Liver (tissue), 3 donors: ENCODE measurements at regions not wholly inside any gene's neighbourhood (a gene's known extent, or its start where the extent isn't known, plus 50 kb on each side); places are given as distances from the start of the nearest gene placed in this dataset.

Source experiments
- ATF3 ChIP-seq: IDR thresholded peaks from 2 replicates; pipeline ENCODE4 v1.6.1; 2016; ENCODE audit warnings: antibody characterized with exemption
- GABPA ChIP-seq, 2 donors: IDR thresholded peaks in 1 of 2; conservative IDR thresholded peaks in 1 of 2; 2 replicates each; pipeline ENCODE4 v1.6.1; 2016; ENCODE audit warnings: antibody characterized with exemption in 2 of 2, mild to moderate bottlenecking in 1 of 2, moderate library complexity in 1 of 2
- JUND ChIP-seq, 2 donors: IDR thresholded peaks; 2 replicates each; pipeline ENCODE4 v1.6.1; 2016; ENCODE audit warnings: antibody characterized with exemption in 2 of 2
- RAD21 ChIP-seq, 2 donors: IDR thresholded peaks; 2 replicates each; pipeline ENCODE4 v1.6.1; 2016; ENCODE audit warnings: antibody characterized with exemption in 2 of 2, mild to moderate bottlenecking in 2 of 2
- TAF1 ChIP-seq: conservative IDR thresholded peaks from 2 replicates; pipeline ENCODE4 v1.6.1; 2016; ENCODE audit warnings: antibody characterized with exemption, mild to moderate bottlenecking
- TF ChIP-seq, protein P1 (sequence below): fragments of 150-350 bp; IDR thresholded peaks from 2 replicates; pipeline ENCODE4 v1.5.1; 2017; ENCODE audit warnings: improper control_type of control experiment, low read depth, low read length; ENCODE audit not compliant: missing input control
- TF ChIP-seq, protein P2 (sequence below): IDR thresholded peaks from 2 replicates; pipeline ENCODE4 v1.6.1; 2016; ENCODE audit warnings: antibody characterized with exemption, mild to moderate bottlenecking
- donor health status: healthy.
- donor health status: healthy.

DNA sequence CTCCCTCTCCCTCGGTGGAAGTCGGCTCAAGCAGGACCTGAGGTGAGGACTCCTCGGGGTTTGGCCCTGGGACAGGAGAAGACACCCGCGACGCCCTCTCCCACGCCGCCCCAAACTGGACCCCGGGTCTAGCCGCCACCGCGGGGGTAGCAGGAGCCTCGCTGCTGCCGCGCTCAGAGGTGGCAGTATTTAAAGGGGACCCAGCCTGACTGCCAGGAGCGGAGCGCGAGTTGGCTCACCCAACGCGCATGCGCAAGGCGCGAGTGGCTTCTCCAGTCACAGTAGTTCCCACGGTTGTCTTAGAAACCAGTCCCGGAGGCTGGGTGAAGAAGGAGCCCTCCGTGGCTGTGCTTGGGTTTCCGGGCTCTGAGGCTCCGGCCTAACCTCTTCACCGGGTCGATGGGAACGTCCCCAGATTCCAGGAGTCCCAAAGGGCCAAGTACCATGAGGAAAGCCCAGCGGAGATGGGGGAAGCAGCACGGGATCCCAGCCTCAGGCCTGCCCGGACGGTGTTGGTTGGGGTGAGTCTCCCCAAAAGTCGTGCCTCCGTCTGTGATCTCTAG is 477.8 kb downstream of the SPATA31A7 start:
- TF ChIP-seq, protein P1, sequence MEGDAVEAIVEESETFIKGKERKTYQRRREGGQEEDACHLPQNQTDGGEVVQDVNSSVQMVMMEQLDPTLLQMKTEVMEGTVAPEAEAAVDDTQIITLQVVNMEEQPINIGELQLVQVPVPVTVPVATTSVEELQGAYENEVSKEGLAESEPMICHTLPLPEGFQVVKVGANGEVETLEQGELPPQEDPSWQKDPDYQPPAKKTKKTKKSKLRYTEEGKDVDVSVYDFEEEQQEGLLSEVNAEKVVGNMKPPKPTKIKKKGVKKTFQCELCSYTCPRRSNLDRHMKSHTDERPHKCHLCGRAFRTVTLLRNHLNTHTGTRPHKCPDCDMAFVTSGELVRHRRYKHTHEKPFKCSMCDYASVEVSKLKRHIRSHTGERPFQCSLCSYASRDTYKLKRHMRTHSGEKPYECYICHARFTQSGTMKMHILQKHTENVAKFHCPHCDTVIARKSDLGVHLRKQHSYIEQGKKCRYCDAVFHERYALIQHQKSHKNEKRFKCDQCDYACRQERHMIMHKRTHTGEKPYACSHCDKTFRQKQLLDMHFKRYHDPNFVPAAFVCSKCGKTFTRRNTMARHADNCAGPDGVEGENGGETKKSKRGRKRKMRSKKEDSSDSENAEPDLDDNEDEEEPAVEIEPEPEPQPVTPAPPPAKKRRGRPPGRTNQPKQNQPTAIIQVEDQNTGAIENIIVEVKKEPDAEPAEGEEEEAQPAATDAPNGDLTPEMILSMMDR = no peak
- TF ChIP-seq JUND (IDR thresholded peaks at IDR 0.05) = no peak
- no peak for TF ChIP-seq TAF1
- TF ChIP-seq RAD21 (IDR thresholded peaks at IDR 0.05) = no peak
- TF ChIP-seq ATF3 = no peak
- TF ChIP-seq GABPA (IDR thresholded peaks at IDR 0.05 in 1 of 2, conservative IDR thresholded peaks at IDR 0.05 in 1 of 2) = no peak
- TF ChIP-seq, protein P2, sequence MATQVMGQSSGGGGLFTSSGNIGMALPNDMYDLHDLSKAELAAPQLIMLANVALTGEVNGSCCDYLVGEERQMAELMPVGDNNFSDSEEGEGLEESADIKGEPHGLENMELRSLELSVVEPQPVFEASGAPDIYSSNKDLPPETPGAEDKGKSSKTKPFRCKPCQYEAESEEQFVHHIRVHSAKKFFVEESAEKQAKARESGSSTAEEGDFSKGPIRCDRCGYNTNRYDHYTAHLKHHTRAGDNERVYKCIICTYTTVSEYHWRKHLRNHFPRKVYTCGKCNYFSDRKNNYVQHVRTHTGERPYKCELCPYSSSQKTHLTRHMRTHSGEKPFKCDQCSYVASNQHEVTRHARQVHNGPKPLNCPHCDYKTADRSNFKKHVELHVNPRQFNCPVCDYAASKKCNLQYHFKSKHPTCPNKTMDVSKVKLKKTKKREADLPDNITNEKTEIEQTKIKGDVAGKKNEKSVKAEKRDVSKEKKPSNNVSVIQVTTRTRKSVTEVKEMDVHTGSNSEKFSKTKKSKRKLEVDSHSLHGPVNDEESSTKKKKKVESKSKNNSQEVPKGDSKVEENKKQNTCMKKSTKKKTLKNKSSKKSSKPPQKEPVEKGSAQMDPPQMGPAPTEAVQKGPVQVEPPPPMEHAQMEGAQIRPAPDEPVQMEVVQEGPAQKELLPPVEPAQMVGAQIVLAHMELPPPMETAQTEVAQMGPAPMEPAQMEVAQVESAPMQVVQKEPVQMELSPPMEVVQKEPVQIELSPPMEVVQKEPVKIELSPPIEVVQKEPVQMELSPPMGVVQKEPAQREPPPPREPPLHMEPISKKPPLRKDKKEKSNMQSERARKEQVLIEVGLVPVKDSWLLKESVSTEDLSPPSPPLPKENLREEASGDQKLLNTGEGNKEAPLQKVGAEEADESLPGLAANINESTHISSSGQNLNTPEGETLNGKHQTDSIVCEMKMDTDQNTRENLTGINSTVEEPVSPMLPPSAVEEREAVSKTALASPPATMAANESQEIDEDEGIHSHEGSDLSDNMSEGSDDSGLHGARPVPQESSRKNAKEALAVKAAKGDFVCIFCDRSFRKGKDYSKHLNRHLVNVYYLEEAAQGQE = no peak
